Right ventricle myocardium superior (tissue), 1 donor: ENCODE measurements at regions not wholly inside any gene's neighbourhood (a gene's known extent, or its start where the extent isn't known, plus 50 kb on each side); places are given as distances from the start of the nearest gene placed in this dataset.

Experiments used
- ATAC-seq: fragments of 200-7000 bp; cut with Tn5 transposase; one replicate; pipeline ENCODE4 v1.9.1; 2020; ENCODE audit warnings: mild to moderate bottlenecking; ENCODE audit not compliant: poor library complexity
- DNase-seq: peaks from one replicate; pipeline ENCODE4 v3.0.0-alpha.2; 2020
- intact Hi-C: fragments of 100-400 bp; cut with DNase I; formaldehyde crosslinking; loops from one replicate; pipeline ENCODE4 v1.11.2; 2022
- donor health status: DM: no; HTN: yes; CAD: no; lungs with severe emphysema.

DNA sequence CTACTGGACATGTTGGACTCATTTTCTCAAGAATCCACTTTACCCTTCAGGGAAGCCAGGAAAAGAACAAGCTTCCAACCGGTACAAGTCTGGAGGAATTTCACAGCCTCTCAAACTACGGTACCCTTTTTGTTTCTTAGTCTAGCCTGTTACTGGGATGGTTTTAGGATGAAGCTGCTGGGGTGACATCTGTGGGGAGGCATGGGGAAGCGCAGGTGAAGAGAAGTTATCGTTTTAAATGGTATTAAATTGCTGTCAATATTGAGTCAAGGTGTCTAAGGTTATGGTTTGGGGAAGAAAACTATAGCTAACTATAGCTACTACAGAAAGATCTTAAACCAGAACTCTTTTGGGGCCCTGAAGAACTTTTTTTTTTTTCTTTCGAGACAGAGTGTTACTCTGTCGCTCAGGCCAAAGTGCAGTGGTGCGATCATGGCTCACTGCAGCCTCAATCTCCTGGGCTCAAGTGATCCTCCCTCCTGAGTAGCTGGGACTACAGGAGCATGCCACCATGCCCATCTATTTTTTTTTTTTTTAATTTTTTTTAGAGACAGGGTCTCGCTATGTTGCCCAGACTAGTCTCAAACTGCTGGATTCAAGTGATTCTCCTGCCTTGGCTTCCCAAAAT is 128.7 kb downstream of the RIN2 start:
- intact Hi-C loops, result loop anchor here (10.0 kb wide), 1 partner anchor 108 kb away; no protein-coding TSS in a partner anchor
- no peak for DNase-seq
- no peak for ATAC-seq

DNA sequence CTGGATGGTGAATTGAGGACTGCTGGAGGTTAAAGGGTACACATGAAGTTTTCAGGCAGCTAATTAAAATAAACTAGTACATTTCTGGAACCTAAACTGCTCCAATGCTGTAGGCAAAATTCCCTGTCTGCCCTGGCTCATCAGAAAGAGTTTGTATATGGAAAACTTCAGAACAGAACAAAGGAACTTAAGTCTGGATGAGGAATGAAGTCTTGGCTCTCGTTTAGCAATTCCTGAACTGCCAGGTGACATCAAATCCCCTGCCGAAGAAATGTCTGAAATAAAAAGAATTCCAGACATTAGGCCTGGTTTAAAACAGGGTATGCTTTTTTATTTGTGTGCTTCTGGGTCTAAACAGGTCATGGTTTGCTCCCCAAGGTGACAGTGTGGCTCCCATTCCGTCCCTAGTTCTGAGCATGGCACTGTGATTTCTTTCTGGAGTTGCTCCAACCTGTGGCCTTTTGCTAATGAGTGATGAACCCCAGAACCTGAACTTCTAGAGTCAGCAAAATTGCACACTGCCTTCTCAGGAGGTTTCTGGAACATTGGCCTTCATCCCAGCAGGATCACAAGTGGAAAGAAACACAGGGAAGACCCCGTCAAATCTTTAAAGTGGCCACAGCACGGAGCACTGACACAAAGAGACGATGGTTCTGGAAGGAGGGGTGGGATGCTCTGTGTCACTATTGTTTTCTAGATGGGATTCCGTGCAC is 129.4 kb upstream of the NAA20 start:
- intact Hi-C loops, result loop anchor here (10.0 kb wide), 1 partner anchor 107 kb away; no protein-coding TSS in a partner anchor
- DNase-seq, result no peak
- ATAC-seq, result no peak

DNA sequence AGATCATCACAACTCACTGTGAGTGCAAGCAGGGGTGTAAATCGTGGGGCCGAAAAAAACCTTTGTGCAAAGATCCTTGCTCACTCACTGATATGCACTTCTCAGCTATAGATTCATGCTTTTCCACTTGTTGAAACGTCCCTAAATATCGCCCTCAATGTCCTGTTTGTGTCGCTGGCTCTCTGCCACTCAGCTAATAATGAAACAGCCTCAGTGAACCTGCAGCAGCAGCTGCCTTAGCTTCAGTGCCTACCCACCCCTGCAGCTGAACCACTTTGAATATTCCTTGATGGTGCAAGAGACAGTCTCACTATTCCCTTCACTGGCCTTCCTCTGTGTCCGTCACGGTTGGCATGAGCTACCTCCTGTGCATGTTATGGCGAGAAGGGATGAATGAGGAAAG is 128.9 kb upstream of the NAA20 start:
- intact Hi-C loops, result loop anchor here (10.0 kb wide), 1 partner anchor 107 kb away; no protein-coding TSS in a partner anchor
- no peak for DNase-seq

DNA sequence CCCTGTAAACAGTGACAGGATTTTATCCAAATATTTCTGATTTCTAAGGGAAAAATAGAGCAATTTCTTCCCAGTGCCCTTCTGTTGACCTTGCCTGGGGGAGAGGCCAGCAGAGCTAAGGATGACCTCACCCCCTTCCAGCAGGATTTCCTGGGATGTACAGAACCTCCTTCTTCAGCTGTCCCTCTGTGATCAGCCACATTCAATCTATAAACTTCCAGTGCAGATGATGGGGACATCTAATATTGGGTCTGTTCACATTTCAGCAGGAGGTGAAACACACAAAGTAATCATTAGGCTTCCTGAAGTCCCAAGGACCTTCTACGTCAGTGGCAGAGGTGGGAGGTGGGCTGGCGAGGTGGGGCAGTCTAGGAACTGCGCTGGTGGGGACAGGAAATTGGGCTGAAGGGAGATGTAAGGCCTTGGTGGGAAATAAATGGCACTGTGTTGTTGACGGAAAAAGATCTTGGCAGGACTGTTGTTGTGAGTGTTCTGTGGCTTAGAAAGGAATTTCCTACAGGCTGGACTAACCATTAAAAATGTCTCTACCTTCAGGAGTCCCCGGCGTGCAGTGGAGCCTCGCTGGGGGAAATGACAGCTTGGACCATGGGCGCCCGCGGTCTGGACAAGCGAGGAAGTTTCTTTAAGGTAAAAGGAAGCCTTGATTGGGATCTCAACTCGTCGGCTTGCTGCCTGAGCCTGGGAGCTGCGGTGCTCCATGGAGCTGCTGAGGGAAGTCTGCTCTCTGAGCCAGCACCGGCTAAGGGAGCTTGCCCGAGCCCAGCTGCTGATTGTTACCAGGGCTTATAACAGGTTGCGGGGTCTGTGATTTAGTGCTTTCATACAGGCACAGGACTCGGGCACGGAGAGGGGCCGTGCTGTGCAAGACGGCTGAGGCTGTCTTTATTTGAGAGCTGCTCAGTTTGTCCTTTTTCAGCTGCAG is 127.9 kb upstream of the NAA20 start:
- peak; percentile 60 for ATAC-seq
- intact Hi-C loops, result loop anchor here (10.0 kb wide), 1 partner anchor 106 kb away; no protein-coding TSS in a partner anchor
- DNase-seq, result peak; percentile 76

More for the DNA sequence above, 128.9 kb upstream of the NAA20 start:
- ATAC-seq, result peak; percentile 38

DNA sequence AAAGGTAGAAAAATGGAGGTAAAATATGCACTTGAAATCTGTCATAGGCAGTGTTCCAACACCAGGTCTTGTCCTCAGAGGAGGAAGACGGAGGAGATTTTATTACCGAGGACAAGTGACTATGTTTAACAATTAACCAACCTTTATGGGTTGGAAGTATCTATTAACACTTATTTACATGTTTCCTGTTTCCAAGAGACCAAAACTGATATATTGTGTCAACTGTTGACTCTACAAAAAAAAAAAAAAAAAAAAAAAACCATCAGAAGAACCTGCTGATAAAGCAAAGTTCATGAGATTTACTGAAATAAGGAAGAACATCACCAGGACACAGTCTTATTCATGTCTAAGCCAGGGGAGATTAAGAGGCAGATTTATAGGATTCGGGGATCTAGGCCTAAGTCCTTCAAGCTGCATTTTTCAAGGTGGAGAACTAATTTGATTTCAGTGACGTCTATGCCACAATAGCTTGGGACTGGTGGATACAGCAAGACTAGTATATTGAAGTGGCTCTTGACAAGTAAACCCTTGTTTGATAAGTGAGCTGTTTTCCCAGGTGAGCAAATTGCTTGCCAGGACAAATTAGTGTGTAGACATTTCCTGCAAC is 126.6 kb upstream of the NAA20 start:
- intact Hi-C loops, result no loop called here
- ATAC-seq (no peak), DNase-seq (no peak)

DNA sequence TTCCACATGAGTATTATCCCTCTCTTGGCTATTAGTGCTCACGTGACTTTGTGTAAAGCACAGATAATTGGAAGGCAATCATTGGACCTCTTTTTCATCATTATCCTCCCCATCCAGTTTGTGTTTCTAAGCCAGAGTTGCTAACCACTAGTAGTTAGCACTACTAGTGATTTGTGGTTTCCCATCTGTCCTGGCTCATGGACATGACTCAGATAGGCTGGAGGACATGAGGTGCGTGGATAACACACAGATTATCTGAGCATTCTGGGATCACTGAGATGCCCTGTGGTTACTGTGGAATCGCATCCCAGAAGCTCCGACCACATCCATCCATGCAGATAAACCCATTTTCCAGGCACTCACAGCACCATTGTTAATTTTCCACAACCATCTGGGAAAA is 123.8 kb upstream of the NAA20 start:
- intact Hi-C loops, result no loop called here

DNA sequence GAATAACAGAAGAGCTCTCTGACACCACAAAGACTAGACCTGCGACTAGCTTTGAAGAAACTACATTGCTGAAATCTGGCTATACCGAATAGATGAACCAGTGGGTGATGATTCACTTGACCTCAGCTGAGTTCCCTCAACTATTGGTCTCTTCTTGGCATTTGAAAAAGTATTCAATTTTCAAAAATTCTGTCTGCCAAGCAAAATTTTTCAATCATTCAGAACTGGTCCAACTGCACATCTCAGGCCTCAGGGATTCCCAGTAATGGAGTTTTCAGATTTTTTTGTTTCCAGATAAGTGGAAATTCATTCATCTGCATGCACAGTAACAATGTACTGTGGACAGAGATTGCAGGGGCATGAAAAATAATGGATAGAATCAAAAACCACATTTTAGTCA is 121.4 kb upstream of the NAA20 start:
- no peak for ATAC-seq
- DNase-seq, result no peak
- intact Hi-C loops, result no loop called here

More for the DNA sequence above, 123.8 kb upstream of the NAA20 start:
- ATAC-seq (no peak), DNase-seq (no peak)

DNA sequence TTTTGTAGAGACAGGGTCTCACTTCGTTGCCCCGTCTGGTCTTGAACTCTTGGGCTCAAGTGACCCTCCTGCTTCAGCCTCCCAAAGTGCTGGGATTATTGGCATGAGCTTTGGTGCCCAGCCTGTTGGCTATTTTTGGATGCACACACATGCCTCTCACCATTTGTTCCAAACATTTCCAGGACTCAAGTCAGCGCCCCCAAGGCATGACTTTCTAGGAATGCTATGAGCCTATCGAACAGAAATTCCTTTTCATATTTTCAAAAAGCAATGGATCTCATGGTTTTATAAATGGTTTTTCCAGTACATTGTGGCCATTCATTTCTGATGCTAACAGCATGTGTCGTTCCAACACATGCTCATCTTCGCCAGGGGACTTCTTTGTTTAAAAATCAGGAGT is 119.3 kb upstream of the NAA20 start:
- no peak for DNase-seq
- no peak for ATAC-seq
- intact Hi-C loops, result no loop called here

DNA sequence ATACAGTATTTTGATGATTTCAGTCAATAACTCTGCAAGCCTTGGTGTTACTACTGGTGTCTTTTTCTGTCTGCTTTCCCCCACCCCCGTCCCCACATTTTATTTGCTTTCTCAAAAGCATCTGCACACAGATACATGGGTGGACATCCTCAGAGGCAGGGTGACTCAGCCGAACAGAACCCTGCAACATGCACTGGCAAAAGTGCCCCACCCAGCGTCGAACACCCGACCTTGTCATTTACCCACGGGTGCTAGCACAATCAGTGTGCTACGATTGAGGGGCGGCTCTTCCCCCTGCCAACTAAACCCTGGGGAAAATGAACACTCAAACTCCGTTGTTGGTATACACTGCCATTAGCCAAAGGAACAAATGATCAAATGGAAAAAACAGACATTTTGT is 115.9 kb upstream of the NAA20 start:
- ATAC-seq (peak; percentile 41), DNase-seq (no peak)
- intact Hi-C loops, result no loop called here

DNA sequence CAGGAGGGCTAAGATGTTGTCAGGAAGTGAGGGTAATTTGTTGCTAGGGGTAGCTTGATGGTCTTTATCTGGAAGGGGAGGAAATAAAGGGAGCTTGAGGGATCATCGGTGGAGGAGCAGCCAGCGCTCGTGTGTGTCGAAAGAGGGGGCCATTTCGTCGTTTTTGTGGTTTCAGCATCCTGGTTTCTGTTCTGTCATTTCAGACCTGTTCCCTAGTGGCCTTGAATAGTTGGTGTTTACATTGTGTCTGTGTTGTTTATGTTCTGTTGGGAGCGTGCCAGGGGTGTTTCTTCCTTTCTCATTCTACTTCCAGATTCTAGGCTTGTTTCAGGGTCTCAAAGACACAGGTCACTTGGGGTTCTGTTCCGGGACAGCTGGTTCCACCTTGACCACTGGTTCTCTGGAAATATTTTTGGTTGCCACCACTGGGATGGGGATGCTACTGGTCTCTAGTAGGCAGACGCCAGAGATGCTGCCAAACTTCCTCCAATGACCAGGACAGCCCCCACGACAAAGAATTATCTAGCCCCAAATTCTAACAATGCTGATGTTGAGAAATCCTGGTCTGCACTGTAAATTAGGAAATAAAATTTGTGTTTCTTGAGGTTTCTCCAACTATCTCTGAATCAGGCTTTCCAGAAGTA is 113.9 kb upstream of the NAA20 start:
- intact Hi-C loops, result no loop called here
- ATAC-seq (peak; percentile 51), DNase-seq (peak; percentile 54)

DNA sequence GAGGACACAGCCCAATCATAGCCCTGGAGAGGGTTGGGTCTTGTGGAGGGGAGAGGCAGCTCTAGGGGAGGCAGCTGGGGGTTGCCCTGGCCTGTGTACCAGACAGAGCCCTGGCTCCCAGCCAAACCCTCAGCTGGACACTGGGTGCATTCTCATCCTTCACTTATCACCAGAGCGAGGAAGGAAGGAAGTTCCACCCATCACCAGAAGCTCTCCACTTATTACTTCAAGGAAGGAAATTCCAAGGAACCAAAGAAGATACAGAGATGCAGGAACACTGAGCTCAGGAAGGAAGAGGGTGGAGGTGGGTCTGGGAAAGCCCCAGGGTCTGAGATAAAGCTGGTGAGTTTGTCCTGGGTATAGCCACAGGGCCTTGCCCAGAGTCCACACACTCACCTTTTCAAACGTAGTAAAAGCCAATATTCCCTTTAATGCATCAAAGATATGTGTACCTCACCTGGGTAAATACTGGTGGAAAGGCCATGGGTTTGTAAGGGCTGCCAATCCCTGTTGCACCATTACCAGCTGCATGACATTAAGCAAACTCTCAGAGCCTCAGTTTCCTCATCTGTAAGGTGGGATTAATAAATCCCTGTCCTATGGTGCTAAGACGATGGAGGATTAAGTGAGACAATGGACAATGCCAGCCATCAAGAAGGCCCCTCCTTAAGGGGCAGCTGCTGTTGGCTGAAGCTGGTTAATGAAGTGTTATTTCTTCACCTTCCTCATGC is 109.7 kb upstream of the NAA20 start:
- DNase-seq (peak; percentile 81), ATAC-seq (peak; percentile 26)
- intact Hi-C loops, result no loop called here

DNA sequence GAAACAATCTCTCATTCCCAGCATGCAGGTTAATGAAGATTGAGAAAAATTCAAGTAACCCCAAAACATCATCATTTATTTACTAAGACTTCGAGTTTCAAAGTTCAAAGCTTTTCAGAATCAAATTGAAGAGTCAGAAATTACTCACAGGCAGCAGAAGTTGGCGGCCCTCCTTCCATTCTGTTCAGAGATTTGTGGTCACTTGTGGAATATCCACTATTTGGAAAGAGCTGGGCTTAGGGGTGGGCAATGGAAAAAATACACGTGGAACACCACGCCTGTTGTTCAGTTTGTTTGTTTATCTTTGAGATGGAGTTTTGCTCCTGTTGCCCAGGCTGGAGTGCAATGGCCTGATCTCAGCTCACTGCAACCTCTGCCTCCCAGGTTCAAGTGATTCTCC is 108.6 kb upstream of the NAA20 start:
- ATAC-seq (no peak), DNase-seq (no peak)
- intact Hi-C loops, result no loop called here

DNA sequence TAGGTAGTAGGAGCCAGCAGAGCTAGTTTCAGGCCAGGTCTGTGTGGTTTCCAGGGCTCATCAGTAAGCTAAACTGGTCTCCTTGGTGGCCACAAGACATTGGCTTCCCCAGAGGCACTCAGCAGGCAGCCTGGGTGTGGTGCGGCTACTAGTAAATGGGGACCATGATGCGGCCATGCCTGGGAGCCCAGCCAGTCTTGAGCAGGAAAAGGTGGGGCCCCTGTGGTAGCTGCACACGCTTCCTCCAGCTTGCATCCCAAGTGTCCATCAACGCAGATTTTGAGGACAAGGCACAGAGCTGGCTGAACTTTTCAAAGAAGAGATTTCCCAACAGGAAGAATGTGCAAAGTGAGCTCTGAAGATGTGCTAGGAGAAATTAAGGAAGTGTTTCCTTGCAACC is 107.4 kb upstream of the NAA20 start:
- intact Hi-C loops, result no loop called here
- ATAC-seq (peak; percentile 78), DNase-seq (peak; percentile 90)

DNA sequence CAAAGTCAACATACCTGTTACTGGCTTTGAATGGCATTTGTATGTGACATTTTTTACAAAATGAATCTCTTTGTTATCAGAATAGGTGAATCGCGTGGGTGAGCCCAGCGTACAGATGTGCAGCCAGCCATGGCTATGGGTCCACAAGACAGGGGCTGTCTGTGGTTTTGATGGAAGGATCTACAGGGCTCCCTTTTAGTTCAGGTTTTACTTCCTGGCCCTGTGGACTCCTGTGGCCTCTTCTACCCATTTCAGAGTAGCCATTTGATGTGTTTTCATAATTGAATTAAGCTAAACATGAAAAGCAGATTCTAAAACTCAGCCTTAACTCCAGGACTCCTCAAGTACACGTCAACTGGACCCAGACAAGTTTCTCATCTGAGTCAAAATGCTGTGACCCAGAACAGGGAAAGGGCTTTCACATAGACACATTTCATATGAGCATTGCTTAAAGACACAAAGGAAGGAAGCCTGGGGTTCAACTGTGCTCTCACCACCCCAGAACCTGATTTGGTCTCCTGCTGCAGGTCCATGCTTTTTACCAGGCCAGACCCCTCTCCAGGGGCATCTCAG is 105.3 kb upstream of the NAA20 start:
- ATAC-seq, result no peak
- intact Hi-C loops, result no loop called here
- no peak for DNase-seq

DNA sequence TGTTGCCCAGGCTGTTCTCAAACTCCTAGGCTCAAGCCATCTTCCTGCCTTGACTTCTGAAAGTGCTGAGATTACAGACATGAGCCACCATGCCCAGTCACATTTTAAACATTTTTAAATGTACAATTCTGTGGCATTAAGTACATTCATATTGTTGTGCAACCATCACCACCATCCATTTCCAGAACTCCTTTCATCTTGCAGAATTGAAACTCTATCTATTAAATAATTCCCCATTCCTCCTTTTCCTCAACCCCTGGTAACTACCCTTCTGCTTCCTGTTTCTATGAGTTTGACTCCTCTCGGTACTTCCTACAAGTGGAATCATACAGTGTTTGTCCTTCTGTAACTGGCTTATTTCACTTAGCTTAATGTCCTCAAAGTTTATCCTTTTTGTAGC is 103.8 kb upstream of the NAA20 start:
- intact Hi-C loops, result no loop called here
- ATAC-seq, result no peak
- DNase-seq, result no peak

DNA sequence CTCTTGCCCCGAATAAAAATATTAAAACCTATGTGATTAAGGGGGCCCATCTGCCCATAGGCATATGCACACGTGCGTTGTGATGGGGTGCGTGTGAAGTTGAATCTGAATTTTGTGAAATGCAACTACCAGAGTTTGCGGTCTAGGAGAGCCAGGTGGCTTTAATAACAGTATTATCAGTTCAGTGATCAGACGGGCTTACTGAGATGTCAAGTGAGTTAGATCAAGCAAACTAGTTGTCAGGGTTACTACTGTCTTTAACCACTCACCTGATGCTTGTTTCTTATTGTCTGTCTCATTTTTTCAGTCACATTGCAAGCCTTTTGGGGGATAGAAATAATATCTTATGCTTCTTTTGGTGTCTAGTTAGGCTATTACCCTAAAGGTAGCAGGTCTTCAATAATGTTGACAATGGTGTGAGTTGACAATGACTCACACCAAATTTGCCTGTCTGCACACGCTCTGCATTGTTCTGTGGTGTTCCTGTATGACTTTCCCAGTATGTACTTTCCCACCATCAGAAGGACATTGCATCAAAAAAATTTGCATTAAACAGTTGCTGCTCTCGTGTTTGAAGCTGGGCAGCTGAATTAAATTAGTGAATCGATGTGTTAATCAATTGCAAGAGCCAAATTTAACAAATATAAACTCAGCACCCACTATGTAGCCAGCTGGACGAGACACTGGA is 103.1 kb upstream of the NAA20 start:
- DNase-seq (no peak), ATAC-seq (no peak)
- intact Hi-C loops, result no loop called here
